SIG-M5 treated with dmso at 0.1 percent for 504 hours (cell line): ENCODE measurements at regions not wholly inside any gene's neighbourhood (a gene's known extent, or its start where the extent isn't known, plus 50 kb on each side); places are given as distances from the start of the nearest gene placed in this dataset.

Experiments used
- DNase-seq: peaks from one replicate; lab custom pipeline; 2025; ENCODE audit not compliant: unreplicated experiment; lab: John Stamatoyannopoulos, UW

DNA sequence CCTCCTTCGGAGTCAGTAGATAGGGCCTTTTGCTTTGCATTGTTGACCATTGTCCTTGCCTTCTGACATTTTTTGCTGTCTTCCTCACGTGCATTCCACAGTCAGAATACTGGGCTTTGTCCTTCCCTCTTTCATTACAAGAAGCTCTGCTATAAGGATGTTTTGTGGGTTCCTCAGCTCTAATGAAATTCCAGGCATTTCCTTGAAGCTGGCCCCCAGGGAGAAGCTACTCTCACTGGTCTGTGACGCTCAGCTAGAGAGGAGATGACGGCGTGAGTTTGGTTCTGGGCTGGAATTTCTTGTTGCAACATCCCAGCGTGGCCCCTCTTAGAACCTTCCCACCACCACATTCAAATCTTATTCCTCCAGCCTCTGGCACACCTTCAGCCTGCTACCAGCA is 210.2 kb downstream of the TJP1 start:
- no peak for DNase-seq

GRCh38 chr15:29611057-29611456 is 211.2 kb downstream of the TJP1 start:
- no peak for DNase-seq

GRCh38 chr15:29601811-29602210 is 220.5 kb downstream of the TJP1 start:
- DNase-seq = no peak

DNA sequence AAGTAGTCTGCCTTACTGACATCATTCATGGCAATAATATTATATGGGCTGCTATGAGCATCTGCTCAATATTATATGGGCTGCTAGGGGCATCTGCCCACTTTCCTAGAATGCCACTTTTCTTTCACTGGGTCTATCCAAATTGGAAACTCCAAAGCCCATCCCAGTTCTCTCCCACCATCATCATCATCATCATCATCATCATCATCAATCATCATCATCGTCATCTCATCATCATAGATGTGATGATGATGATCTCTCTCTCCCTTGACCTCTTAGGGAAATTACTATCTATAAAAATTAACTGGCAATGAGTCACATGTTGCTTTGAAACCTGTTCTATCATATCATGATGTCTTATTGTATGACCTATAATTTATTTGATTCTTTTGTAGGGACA is 222.0 kb downstream of the TJP1 start:
- DNase-seq = no peak

DNA sequence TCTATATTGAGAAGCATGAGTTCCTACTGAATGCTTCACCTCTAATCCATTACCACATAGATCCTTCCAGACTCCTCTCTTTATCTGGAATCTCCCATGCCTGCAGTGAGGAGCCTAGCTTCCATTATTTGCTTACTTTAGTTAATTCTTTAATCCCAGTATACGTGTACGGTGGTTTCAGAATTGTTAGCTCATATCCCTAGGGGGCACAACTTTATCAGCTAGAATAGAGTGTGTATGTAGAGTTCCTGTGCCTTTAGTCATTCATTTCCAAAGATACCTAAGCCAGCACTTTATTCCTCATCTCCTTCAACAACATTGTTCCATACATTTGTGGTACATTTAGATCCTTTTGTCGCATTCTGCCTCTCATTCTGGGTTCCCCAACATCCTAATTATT is 226.0 kb downstream of the TJP1 start:
- DNase-seq = no peak

DNA sequence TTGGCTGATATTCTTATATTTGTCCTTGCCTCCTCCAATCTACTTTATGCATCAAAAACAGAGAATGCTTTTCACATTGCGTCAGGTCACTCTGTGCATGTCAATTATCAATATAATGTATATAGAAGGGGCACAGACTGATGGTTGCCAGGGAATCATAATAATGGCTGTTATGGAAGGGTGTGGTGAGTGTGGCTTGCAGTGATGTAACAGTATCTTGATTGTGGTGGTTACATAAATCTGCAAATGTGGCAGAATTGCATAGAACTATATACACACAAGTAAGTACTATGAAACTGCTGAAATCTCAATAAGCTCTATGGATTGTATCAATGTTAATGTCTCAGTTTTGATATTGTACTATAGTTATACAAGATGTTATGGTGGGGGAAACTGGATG is 228.6 kb downstream of the TJP1 start:
- DNase-seq = no peak

GRCh38 chr15:29593111-29593510 is 229.2 kb downstream of the TJP1 start:
- DNase-seq = no peak

- no peak for DNase-seq
Measured at GRCh38 chr15:29590701-29591100, 231.6 kb downstream of the TJP1 start.

DNA sequence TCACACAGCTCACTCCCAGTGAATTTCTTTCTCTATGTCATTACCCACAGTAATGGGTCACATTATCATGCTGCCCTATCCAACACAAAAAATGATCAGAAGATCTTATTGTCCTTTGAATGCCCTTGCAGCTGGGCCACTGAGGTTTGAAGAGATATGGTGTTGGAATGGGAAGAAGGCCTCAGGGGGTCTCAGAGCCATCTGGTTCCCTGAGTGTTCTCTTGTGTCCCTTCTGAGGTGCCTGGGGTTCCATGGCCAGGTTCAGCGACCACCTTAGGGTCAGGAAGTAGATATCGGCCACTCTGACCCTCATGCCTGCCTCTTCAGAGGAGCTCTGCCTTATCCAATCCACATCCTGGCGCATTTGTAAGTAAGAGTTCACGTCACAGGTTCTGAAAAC is 232.3 kb downstream of the TJP1 start:
- no peak for DNase-seq

GRCh38 chr15:29589416-29589815 is 232.9 kb downstream of the TJP1 start:
- DNase-seq = no peak

DNA sequence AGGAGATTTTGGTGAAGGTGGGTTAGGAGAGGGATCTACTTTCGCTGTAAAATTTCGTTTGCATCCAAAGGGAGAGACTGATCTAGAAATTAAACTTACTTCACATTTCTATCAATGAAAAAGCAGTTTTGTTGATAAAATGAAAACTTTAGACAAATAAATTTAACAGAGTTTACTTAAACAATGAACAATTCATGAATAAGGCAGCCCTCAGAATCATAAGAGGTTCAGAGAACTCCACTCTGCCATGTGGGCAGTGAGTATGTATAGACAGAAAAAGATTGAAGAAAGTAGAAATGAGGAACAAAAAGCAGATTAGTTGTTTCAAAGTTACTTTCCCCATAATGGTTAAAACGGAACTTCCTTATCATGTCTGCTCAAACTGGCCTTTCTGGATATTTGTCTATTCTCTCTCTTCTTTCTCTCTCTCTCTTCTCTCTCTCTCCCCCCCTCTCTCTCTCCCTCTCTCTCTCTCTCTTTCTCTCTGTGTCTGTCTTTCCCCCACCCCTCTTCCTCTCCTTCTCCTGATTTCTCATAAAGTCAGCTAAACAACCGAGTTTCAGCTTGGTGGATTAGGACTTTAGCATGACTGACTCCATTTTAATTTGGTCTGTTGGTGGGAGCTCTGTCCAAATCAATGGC is 248.9 kb downstream of the TJP1 start:
- DNase-seq = no peak

DNA sequence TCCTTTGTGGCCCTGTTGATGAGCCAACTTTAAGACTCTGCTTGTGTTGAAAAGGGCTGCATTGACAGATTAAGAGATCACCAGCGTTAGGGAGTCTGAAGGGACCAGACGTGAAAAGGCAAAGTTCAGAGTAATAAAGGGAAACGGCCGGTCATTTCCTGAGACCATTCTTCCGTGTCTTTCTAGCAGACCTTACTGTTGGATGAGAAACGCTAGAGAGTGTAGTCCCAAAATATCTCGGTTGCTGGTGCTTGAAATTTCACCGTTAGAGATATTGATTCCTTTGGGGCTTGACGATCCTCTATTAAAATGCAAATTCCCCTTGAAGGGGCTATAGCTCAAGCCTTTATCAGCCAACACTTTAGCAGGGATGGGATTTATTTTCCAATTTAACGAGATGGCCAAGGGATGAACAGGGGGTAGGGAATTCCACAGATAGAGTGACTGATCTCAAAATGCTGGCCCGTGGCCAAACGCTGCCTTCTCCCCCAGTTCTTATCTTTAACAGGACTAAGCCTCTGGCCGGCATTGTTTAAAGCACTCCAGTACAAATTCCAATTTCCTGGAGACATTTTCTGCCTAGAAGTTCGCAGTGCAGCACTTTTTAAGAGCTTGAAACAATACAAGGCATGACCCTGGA is 250.4 kb downstream of the TJP1 start:
- DNase-seq = no peak

- no peak for DNase-seq
Measured at GRCh38 chr15:29570948-29571791, 251.1 kb downstream of the TJP1 start.

DNA sequence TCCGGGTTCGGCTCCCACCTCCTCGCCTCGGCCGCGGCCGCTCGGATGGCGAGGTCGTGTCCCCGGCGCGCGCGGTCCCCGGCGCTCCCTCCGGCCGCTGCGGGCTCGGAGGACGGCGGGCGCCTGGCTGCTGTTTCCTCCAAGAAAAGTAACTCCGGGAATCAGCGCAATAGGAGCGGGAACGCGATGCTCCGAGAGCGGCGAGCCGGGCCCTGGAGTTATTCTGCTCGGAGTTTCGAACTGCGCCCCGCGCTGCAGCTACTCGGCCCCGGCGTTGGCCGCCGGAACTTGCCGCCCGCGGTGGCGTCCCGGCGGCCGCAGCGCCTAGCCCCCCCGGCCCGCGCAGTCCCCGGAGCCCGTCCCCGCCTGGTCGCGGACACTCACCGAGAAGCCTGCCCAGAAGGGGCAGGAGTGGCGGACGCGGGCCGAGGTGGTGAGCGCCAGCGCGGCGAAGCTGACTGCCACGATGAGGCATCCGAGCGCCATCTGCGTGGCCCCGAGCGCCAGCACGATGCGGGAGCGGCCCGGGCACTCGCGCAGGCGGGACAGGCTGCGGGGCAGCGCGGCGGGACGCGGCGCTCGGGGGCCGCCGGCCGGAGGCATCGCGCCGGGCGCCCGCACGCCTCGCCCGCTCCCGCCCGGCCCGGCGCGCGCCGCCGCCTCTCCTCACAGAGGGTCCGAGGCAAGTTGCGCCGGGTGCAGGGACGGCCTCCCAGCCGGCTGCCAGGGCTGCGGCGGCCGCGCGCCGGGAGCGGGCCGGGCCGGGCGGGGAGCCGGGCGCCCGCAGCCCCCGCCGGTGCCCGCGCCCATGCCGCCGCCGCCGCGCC is 251.9 kb downstream of the TJP1 start:
- no peak for DNase-seq

- no peak for DNase-seq
Measured at GRCh38 chr15:29569533-29570092, 252.7 kb downstream of the TJP1 start.

DNA sequence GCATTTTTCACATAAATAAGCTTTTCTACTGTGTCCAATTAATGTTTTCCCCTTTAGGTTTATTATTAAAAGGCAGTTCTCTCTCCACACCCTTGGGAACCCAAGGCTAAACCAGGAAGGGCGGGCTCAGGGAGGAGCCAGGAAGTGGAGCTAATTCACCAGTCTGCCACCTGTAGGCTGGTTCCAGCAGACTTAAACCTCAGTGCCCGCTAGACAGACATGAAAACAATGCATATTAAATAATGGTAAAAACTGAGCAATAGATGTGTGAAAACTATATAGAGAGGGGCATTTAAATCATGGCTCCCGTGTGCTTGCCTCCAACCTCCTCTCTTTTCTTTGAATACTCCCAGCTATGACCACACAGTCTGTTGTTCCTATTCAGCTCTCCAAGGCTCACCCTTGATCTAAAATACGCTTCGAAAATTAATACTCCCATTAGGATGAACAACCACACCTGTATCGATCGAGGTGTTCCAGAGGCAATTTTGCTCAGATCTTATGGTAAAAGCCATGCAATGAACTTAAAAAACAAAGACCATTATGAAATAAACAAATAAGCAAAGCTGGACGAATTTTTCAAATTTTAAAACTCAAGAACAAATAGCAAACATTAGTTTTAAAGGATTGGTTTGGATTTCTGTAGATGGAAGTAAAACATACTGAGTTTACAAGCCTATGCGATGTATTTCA is 253.3 kb downstream of the TJP1 start:
- DNase-seq = peak; percentile 2

DNA sequence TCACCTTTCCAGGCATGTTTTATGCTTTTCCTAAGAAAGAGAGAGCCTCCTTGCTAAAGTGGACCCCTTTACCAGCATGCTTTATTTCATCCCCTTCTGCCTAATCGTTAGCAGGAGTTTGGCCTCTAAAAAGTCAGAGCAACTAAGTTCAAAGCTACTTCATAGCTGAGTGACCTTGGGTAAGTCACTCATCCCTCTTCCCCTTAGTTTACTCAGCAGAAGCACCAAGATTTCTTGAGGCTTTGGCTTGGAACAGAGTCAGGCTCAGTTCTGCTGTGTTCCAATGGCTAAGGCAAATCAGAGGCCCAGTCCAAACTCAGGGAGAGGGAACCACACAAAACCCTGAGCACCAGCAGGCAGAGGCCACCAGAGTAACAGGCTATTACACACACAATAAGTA is 254.9 kb downstream of the TJP1 start:
- no peak for DNase-seq

DNA sequence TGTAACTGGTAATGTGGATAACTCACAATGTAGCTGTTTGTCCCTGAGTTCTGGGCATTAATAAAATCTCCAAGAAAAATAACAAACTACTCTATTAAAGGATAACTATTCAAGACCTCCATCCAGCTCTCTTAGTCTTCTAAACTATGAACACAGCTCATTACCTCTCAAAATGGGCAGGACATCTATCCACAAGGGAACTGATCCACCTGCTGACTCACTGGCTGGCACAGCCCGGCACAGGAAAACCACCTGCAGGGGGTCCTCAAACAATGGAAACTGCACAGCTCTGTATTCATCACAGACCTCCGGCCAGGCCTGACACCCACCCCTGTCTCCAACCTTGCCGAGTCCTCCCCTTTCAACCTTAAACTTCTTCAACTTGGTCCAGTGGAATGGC is 255.4 kb downstream of the TJP1 start:
- DNase-seq = no peak

GRCh38 chr15:29563112-29563511 is 259.2 kb downstream of the TJP1 start:
- DNase-seq = no peak

DNA sequence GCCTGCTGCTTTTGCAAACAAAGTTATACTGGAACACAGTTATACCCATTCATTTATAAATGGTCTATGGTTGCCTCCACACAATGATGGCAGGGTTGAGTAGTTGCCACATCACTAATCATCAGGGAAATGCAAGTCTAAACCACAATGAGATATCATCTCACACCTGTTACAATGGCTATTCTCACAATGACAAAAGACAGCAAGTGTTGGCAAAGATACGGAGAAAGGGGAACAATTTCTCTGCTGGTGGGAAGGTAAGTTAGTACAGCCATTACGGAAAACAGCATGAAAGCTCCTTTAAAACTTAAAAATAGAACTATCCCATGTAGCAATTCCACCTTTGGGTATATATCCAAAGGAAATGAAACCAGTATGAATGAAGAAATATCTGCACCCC is 261.4 kb downstream of the TJP1 start:
- no peak for DNase-seq
